Endothelial cell of umbilical vein (primary cell): ENCODE measurements at regions not wholly inside any gene's neighbourhood (a gene's known extent, or its start where the extent isn't known, plus 50 kb on each side); places are given as distances from the start of the nearest gene placed in this dataset.
"Not testable (repeated sequence)": the region's sequence is repeated elsewhere in the genome, so short reads cannot be mapped to it uniquely, and the experiment has no call there.

Experiments used
- BruUV-seq: library from RNA; stranded (reverse); fragments of 400-500 nt; replicated peaks from 2 replicates; lab custom pipeline; 2021; lab: Mats Ljungman, UMichigan
- CTCF ChIA-PET: fragments of 300-600, 350-600 bp; sonication (Branson Sonifier 250); formaldehyde crosslinking; loops from one replicate; lab custom pipeline; 2021; ENCODE audit warnings: antibody characterized with exemption, inconsistent platforms; lab: Charles Lee
- POLR2A ChIA-PET: fragments of 300-600, 350-600 bp; sonication (Branson Sonifier 250); formaldehyde crosslinking; loops from one replicate; lab custom pipeline; 2021; ENCODE audit warnings: antibody characterized with exemption, inconsistent platforms; lab: Charles Lee
- DNase-seq: peaks from one replicate; pipeline ENCODE4 v3.0.0-alpha.2; 2011; ENCODE audit warnings: low read depth, low spot score
- FAIRE-seq: peaks from 2 replicates; lab custom pipeline; 2011; peaks lifted over from hg19 to GRCh38; lab: Jason Lieb, UNC
- H2AFZ ChIP-seq: 2 replicates; pipeline ENCODE4 v1.6.0; 2012; ENCODE audit warnings: low read depth, low read length, control low read depth, inconsistent platforms
- H3K27ac ChIP-seq: 2 replicates; pipeline ENCODE4 v1.5.1; 2011; ENCODE audit warnings: low read depth, mild to moderate bottlenecking, control low read depth, low read length, moderate library complexity; ENCODE audit not compliant: insufficient read depth
- H3K27me3 ChIP-seq, 2 experiments: 2 replicates each; pipeline versions ENCODE4 v1.6.0 to v1.6.1; 2011; ENCODE audit warnings: low read length in 2 of 2, mixed read lengths in 1 of 2; ENCODE audit not compliant: control insufficient read depth in 2 of 2, insufficient read depth in 2 of 2
- H3K36me3 ChIP-seq, 2 experiments: 2 replicates in 1 of 2; 3 replicates in 1 of 2; pipeline ENCODE4 v1.5.1; 2011; ENCODE audit warnings: low read length in 2 of 2, mild to moderate bottlenecking in 1 of 2, moderate library complexity in 1 of 2; ENCODE audit not compliant: control insufficient read depth in 2 of 2, insufficient read depth in 2 of 2; ENCODE audit errors: extremely low read depth in 1 of 2
- H3K4me1 ChIP-seq: 3 replicates; pipeline ENCODE4 v1.5.1; 2011; ENCODE audit warnings: mild to moderate bottlenecking, low read length; ENCODE audit not compliant: control insufficient read depth, insufficient read depth; ENCODE audit errors: extremely low read depth
- H3K4me2 ChIP-seq: 2 replicates; pipeline ENCODE4 v1.6.1; 2011; ENCODE audit warnings: low read length, control low read depth, mixed read lengths; ENCODE audit not compliant: insufficient read depth
- H3K4me3 ChIP-seq, 3 experiments: fragments of 200-600 bp in 1 of 3; sonication (generic), shearing (Covaris generic) in 1 of 3; replicated peaks in 1 of 3; 2 replicates each; pipeline ENCODE4 v1.5.1; 2011 to 2016; ENCODE audit warnings: control low read depth in 3 of 3, low read length in 3 of 3, mild to moderate bottlenecking in 2 of 3, inconsistent platforms in 1 of 3, low read depth in 1 of 3, moderate library complexity in 1 of 3; ENCODE audit not compliant: insufficient read depth in 1 of 3
- H3K79me2 ChIP-seq: 2 replicates; pipeline ENCODE4 v1.6.0; 2012; ENCODE audit warnings: low read length, inconsistent platforms; ENCODE audit not compliant: control insufficient read depth, insufficient read depth
- H3K9ac ChIP-seq: replicated peaks from 2 replicates; pipeline ENCODE3; 2011; ENCODE audit warnings: low read length, control low read depth; ENCODE audit not compliant: insufficient read depth; ENCODE audit errors: extremely low read depth
- H3K9me1 ChIP-seq: replicated peaks from 3 replicates; pipeline ENCODE4 v1.6.0; 2011; ENCODE audit warnings: mild to moderate bottlenecking, low read length; ENCODE audit not compliant: control insufficient read depth, insufficient read depth; ENCODE audit errors: extremely low read depth
- H3K9me3 ChIP-seq: replicated peaks from 2 replicates; pipeline ENCODE4 v1.5.1; 2012; ENCODE audit warnings: low read length, inconsistent platforms; ENCODE audit not compliant: control insufficient read depth, insufficient read depth
- H4K20me1 ChIP-seq: replicated peaks from 2 replicates; pipeline ENCODE3; 2011; ENCODE audit warnings: mild to moderate bottlenecking, low read length; ENCODE audit not compliant: control insufficient read depth, insufficient read depth; ENCODE audit errors: extremely low read depth
- CTCF ChIP-seq, 2 donors: IDR thresholded peaks; 1 replicate in 1 of 2; 2 replicates in 1 of 2; pipeline ENCODE4 v1.5.1; 2011; ENCODE audit warnings: low read length in 2 of 2, mild to moderate bottlenecking in 2 of 2, moderate library complexity in 2 of 2, control low read depth in 1 of 2, inconsistent platforms in 1 of 2, low read depth in 1 of 2; ENCODE audit not compliant: insufficient read depth in 1 of 2; ENCODE audit errors: extremely low read depth in 1 of 2
- EZH2 ChIP-seq: IDR thresholded peaks from 2 replicates; pipeline ENCODE4 v1.6.1; 2012; ENCODE audit warnings: borderline replicate concordance, low read depth, mild to moderate bottlenecking, moderate library complexity, low read length, inconsistent platforms; ENCODE audit not compliant: severe bottlenecking
- FOS ChIP-seq: IDR thresholded peaks from 2 replicates; pipeline ENCODE4 v1.6.1; 2011; ENCODE audit warnings: mild to moderate bottlenecking, low read length, moderate library complexity, borderline replicate concordance; ENCODE audit not compliant: insufficient read depth
- GATA2 ChIP-seq: IDR thresholded peaks from 2 replicates; pipeline ENCODE4 v1.7.0; 2011; ENCODE audit warnings: low read depth, mild to moderate bottlenecking, moderate library complexity, mixed read lengths, low read length; ENCODE audit not compliant: insufficient read length, insufficient read depth
- JUN ChIP-seq: IDR thresholded peaks from 2 replicates; pipeline ENCODE4 v1.6.1; 2011; ENCODE audit warnings: borderline replicate concordance, low read depth; ENCODE audit not compliant: insufficient read length, insufficient read depth
- dilution Hi-C: fragments of 300-500 bp; cut with MboI; formaldehyde crosslinking; loops from one replicate; pipeline ENCODE4 v1.15.0; 2019; ENCODE audit warnings: low sequenced_read_pairs; ENCODE audit not compliant: extremely low pct_ligation_motif_present
- intact Hi-C: fragments of 100-400 bp; cut with micrococcal nuclease; formaldehyde crosslinking; loops from one replicate; pipeline ENCODE4 v1.10.0; 2022

GRCh38 chr12:54777031-54777430, 77.3 kb upstream of the MUCL1 start:
- CTCF ChIA-PET, H3K27me3 ChIP-seq, H3K9me1 ChIP-seq, H2AFZ ChIP-seq, H3K9me3 ChIP-seq, BruUV-seq, H3K9ac ChIP-seq, H4K20me1 ChIP-seq, H3K27ac ChIP-seq, POLR2A ChIA-PET, H3K4me2 ChIP-seq, H3K79me2 ChIP-seq, H3K4me3 ChIP-seq, intact Hi-C loops, FAIRE-seq, dilution Hi-C loops, H3K4me1 ChIP-seq, H3K36me3 ChIP-seq, DNase-seq: not testable (repeated sequence)

GRCh38 chr12:54773593-54773992, 80.7 kb upstream of the MUCL1 start:
- H3K79me2 ChIP-seq, result no peaks in the 10 kb centered on the region
- H3K9me1 ChIP-seq, result no peaks in the 10 kb centered on the region
- intact Hi-C loops, result no loop called here
- H3K27me3 ChIP-seq, result no peaks in the 10 kb centered on the region
- no peaks in the 10 kb centered on the region for H3K9me3 ChIP-seq
- no peak overlapping the region for H3K9ac ChIP-seq
- POLR2A ChIA-PET, result no interaction called here
- no peaks in the 10 kb centered on the region for H4K20me1 ChIP-seq
- H3K27ac ChIP-seq, result no peak overlapping the region
- FAIRE-seq, result no peak
- H3K4me1 ChIP-seq, result no peaks in the 10 kb centered on the region
- H2AFZ ChIP-seq, result no peak overlapping the region
- TF ChIP-seq JUN (no peak), CTCF (IDR thresholded peaks at IDR 0.05; ENCODE audit: extremely low read depth in 1 of 2, insufficient read depth in 1 of 2, low read depth in 1 of 2, low read length in 2 of 2) (no peak), EZH2 (no peak), FOS (no peak), GATA2 (no peak)
- dilution Hi-C loops, result no loop called here
- no peak overlapping the region for H3K4me3 ChIP-seq
- CTCF ChIA-PET, result interaction anchor here (1.3 kb wide), 1 partner anchor 24 kb away, joined by 3 read pairs; no protein-coding TSS in a partner anchor
- no peak overlapping the region for H3K4me2 ChIP-seq
- no TSS peak for BruUV-seq
- no peaks in the 10 kb centered on the region for H3K36me3 ChIP-seq
- DNase-seq, result no peak
